ENCODE measurements at regions not wholly inside any gene's neighbourhood (a gene's known extent, or its start where the extent isn't known, plus 50 kb on each side); places are given as distances from the start of the nearest gene placed in this dataset.
"Not testable (repeated sequence)": the region's sequence is repeated elsewhere in the genome, so short reads cannot be mapped to it uniquely, and the experiment has no call there.

DNA sequence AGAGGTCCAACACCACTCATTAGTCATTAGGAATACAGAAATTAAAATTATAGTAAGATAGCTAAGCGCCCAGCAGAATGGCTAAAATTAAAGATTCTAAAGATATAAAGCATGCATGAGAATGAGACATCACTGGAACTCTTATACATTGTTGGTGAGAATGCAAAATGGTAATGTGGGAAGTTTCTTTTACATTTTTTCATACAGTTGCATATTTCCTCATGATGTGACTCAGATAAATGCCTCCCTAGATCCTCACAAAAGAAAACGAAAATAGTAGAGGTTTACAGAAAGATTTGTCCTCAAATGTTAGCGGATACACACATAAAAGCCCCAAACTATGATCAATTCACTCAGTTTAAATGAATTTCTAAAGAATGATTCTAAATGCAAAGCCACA, 633.7 kb upstream of the GJE1 start:
- no peak for DNase-seq (ENCODE audit: low read depth)

DNA sequence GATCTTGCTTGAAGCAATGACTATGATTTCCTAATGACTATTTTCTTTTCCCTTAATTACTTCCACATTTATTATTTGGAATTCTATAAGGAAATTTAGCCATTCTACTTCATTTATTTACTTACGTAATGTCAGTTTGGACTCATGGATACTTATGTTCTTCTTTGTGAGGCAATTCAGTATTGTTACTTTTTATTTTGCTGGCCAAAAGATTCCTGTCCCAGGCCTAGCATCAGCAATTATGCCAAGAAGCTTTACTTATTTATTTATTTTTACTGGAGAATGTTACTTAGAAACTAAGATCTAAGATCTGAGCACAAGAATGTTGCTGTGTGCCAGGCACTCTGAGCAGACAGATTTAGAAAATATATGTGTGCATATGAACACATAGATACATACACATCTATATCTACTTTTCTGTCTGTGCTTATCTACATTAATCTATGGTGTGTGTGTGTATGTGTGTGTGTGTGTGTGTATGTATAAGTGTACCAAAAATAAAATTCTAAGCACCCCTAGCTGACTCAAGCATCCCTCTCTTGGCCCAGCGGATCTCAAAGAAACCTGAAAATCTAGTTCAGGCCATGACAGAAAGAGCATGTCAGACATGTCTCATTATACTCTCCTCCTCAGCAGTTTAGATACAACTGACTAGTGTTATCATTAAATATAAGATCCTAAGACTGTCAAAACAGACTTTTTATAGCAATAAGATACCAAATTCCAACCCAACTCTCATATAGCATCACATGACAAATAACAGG, 640.0 kb upstream of the GJE1 start:
- DNase-seq (ENCODE audit: low read depth), result no peak

DNA sequence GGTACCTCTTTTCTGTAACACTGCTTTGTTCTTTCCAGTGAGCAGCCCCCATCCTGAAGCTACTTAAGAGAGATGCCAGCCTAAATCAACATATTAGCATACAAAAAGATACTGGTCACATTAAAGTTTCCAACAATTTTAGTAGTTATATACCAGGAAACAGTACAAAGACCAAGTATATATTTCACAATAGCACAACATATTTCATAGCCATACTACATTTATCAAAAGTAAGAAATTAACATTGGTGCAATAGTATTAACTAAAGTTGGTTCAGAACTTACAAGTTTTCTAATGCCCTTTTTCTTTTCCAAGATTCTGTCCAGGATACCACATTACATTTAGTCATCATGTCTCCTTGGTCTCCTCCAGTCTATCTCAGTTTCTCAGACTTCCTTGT, 641.0 kb upstream of the GJE1 start:
- DNase-seq (ENCODE audit: low read depth), result no peak

DNA sequence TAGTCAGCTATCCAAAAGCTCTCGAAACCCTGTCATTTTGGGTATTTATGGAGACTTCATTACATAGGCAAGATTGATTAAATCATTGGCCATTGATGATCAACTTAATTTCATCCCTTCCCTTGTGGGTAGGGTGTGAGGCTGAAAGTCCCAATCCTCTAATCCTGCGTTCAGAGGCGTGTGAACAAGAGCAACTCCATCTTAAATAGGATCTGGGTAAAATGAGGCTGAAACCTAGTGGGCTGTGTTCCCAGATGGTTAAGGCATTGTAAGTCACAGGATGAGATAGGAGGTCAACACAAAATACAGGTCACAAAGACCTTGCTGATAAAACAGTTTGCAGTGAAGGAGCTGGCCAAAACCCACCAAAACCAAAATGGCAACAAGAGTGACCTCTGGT, 641.7 kb upstream of the GJE1 start:
- DNase-seq (ENCODE audit: low read depth), result no peak

DNA sequence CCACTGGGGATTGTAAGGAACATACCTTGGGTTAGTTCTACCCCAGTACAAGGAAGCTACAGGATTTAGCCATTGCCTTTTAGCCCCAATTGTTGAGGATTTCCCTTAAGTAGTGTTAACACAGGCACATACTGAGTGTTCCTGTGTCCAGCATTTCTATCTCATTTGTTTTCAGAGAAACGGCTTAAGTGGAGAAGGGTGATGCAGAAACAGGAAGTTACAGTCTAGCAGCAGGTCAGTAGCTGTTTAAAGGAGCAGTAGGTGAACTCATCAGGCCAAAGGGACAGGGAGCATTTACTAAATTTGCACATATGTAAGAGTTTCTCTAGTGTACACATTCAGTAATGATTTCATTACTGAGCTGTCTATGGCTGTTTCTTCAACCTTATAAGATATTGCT, 644.2 kb upstream of the GJE1 start:
- DNase-seq (ENCODE audit: low read depth), result no peak

DNA sequence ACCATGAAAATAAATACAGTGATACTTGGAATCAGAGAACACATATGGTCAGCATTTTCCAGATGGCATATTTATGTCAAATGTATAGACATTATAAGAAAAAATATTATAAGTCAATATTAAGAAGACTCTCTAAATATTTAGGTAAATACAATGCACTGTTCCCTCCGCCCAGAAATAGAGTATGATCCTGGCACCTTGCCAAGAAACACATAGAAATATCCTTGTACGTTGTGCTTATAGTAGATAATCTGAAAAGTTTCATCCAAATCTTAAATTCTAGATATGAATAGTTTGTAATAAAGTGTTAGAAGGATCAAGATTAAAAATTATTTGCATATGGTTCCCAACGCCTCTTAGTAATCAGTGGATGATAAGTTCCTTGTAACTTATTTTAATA, 645.8 kb upstream of the GJE1 start:
- DNase-seq (ENCODE audit: low read depth), result no peak

DNA sequence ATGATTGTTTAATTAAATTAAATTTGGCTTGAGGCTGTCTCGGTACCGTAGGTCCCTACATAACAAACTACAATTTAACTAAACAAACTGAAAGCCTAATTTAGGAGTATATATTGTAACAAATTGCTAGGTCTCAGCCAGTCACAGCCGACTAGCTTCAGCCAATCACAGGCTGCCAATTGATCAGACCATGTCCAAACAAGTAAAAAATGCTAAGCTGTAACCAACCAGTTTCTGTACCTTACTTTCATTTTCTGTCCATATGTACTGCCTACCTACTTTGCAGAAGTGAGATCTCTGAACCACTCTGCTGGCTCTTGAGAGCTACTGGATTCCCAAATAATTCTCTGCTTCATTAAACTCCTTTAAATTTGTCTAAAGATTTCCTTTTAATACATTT, 648.0 kb upstream of the GJE1 start:
- DNase-seq (ENCODE audit: low read depth), result no peak

DNA sequence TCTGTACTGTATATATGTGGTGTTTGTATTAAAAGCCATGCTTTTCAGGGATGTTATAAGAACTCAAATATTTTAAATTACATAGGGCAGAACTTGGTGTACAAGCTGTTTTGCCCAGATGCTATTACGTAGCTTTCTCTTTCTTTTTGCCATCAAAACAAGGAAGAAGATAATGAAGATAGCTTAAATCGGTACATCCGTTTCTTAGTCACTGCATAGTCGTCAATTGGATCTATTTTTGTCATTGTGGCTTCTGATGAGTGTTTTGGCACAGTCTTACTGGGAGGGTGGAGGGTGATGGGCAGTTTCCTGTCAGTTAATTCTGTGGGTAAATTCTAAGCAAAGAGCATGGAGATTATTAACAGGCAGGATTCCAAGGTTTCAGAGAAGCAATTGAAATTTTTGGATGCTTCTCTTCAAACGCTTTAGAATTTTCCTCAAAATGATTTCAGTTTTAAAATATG, 649.1 kb upstream of the GJE1 start:
- DNase-seq (ENCODE audit: low read depth), result peak; percentile 9

DNA sequence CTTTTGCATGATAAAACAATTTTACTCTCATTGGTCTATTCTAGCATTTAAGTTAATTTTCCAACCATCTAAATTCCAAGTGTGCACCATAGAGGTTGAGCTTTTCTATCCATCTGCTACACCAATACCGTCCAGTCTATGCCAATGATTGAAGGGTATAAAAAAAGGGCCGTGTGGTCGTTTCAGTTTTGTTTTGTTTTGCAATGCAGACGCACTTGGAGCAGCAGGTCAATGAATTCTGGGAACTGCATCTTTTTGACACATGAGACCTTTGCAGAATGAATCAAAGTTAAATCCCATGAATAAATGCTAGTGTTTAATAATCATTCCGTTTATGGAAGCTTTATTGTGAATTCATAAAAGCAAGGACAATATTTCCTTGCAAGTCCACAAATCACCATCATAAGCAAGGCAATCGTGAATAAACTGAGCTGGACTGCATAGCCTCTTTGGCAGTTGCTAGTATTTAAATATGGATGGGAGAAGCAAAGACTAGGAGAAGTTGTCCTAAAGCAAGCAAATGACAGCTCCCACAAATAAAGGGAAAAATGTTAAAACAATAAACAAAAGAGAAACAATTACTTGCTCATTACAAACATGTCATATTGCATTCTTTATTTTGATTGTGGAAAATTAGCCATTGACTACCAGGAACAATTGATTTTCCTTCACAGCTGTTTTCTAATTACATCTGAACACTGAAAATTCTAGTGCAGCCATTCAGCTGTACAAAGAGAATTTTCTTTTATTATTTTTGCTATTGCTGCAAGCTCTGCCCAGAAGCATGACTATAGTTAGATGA, 649.7 kb upstream of the GJE1 start:
- DNase-seq (ENCODE audit: low read depth), result no peak

DNA sequence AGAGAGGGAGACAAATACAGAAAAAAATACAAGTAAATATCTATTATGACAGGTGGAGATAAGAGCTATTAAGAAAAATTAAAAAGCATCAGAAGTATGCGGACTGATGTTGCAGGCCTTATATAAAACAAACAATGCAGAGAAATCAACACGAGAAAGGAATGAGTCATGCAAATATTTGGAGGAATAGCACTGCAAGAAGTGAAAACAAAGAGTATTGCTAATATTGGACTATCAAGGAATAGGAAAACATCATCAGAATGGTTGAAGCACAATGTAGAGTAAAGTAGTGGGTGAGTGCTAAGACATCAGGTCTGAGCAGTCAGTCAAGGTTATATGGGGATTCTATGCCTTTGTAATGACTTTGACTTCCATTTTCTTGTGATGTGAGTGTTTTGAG, 657.5 kb upstream of the GJE1 start:
- no peak for DNase-seq (ENCODE audit: low read depth)

DNA sequence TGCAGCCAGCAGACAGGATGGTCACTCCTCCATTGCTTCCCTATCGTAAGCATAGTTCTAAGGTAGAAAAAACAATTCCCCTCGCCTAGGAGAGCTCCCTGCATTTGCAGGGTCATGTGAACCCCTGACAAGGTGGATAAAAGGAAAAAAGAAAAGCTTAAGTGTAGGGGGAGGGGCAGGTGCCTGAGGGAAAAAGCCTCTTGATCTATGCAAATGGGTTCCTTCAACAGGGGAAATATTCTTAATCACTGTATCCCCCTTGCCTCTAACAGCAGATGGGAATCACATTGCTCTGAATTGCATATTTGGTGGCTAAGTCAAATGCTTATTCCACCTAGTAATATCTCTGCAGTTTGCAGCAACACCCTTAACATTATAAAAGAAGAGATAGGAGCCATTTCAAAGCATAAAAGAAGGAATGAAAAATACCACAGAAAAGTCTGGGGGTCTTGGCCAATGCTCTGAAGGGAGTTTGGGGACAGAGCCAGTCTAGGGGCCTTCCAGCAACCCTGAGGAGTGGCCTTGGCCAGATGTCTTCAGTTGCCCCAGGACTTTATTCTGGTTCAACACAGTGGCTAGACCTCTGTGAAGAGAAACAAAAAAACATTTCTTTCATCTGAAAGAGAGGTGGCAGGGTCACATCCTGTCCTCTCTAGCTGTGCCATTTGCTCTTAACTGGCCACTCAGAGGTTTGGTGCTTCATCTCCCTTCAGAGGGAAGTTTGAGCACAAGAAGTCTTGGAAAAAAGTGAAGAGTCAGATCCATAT, 660.4 kb upstream of the GJE1 start:
- DNase-seq (ENCODE audit: low read depth), result no peak

DNA sequence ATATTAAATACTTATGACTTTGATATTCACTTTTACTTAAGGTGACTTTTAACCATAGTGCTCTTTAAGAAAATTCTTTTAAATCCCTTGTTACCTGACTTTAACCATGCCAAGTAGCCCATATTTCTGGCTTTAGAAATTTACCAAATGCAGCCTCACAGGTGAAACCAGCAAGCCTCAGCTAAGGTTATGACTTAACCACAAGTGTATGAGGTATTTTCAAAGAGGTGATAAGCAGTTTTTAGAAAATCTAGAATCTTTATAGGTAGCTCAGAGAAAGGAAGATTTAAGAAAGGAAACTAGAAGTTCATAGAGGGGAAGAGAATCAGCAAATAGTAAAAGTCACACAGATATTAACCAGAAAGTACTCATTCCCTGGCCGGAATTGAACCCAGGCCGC, 661.9 kb upstream of the GJE1 start:
- no peak for DNase-seq (ENCODE audit: low read depth)

DNA sequence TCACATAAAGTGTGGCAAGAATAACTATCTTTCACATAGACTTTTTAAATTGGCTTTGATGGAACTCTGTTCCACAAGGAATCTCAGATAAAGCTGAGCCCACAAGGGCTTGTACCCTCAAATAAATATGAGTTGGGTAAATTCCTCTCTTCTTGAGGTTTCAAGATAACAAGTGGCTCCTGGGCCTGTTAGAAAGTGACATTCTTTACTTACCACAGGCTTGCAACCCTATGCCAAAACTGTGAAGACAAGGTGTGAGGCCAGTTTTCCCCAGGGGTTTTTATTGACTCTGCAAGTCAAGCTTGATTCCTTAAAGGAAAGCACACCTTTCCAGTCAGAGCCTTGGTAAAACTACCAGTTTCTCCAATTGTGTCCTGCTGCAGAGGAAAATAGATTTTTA, 664.8 kb upstream of the GJE1 start:
- no peak for DNase-seq (ENCODE audit: low read depth)

DNA sequence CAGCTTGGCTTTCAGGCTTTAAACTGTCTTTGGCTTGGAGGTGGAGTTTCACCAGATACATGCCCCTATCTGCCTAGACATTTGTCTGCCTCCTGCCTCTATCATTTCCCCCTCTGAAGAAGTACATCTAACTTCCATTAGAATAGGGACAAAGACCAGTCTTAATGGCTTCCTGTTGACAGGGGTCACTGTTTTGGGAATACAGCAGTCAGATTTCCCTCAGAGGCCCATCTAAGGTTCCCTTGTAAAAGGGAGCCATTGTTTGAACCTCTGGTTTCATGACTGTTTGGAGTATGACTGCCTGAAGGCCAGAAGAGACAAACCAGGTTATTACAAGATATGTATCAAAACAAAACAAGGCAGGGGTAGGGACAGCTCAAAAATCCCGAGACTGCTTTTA, 665.7 kb upstream of the GJE1 start:
- DNase-seq (ENCODE audit: low read depth), result no peak

DNA sequence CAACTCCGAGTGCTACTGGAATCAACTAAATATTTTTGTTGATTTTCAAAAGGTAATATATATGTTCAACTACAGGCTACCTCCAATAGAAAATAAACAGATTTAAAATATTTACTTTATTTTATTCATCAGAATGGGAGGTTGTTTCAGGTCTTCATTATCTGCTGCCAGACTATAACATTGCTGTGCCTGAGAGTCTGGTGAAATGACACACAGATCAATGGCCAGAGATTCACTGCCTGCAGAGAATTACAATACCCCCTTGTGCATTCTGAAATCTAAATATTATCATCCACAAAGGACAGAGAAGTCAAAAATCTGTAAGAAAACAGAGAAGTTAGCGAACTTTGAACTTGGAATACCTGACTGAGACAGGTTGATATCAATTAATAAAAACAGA, 667.8 kb upstream of the GJE1 start:
- DNase-seq (ENCODE audit: low read depth), result no peak

DNA sequence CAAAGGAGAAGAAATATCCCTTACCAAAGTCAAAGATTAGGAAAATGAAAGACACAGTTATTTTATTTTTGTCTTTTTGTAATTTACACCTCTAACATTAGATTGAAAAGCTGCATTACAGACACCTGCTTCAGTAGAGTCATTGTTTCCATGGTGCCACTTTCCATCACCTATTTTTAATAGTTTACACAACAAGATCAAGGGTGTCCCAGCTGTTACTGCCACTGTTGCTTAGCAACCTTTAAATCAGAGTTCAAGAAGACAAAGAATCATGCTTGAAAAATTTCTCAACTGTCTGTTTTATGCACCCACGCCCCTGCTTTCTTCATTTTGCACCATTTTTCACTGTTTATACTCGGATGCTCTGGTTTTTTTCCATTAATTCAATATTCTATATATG, 668.2 kb upstream of the GJE1 start:
- no peak for DNase-seq (ENCODE audit: low read depth)

DNA sequence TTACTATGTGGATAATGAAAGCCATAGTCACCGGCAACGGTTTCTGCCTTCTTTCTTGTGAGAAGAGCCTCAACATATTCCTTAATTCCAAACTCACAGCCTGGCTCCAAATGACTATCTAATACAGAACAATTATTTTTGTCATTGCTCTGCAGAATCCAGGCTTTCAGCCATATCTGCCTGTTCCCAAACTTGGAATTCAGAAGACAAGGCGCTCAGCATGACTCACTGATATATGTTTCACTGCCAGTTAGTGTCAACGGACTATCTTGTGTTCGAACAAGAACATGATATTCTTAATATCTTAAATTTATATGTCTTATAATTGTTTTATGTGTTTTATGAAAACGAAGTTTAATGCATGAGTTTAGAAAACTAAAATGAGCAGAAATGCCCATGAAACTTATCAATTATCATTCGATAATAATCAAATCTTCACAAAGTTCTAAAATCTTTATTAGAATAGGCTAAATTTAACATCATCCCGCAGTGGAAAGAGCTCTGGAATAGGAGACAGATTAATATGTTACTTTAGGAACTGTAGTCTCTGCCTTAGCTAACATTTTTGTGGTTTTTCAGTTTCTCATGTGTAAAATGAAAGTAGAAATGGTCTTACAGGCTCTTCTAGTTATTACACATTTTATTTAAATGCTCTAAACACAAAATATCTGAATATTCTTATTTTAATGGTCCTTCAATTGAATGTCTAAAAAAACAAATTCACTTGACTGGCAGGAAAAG, 669.3 kb upstream of the GJE1 start:
- DNase-seq (ENCODE audit: low read depth), result no peak

DNA sequence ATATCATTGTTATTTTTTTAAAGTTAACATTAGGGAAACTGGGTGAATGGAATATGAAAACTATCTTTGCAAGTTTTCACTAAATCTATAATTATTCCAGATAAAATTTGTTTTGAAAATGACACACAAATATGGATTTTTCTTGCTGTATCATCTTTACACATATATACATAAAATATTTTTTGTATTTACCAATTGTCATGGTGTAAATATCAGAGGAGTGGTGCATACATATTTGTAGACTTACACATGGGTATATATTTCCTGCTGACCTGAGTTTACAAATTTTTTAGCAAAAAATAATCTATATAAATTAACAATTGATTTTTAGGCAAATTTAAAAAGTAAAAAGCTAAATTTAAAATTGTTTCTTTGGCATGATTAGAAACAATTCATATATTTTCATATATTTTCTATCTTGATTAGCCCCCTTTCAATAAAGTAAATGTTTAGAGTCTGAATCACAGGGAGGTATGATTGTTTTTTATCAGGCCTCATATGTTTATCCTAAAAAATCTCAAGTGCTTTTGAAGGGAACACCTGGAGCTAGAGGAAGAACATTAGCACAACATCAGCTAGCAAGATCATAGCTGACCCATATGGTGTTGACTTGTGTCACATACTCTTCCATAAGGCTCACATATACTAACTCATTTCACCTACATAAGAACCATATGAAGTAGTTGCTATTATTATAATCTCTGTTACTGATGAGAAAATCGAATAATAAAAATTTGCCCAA, 671.8 kb upstream of the GJE1 start:
- DNase-seq (ENCODE audit: low read depth), result no peak

DNA sequence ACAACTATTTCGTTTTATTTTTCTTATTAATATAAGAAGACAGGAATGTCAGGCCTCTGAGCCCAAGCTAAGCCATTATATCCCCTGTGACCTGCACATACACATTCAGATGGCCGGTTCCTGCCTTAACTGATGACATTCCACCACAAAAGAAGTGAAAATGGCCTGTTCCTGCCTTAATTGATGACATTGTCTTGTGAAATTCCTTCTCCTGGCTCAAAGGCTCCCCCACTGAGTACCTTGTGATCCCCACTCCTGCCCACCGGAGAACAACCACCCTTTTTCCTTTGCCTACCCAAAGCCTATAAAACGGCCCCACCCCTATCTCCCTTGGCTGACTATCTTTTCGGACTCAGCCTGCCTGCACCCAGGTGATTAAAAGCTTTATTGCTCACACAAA, 672.5 kb upstream of the GJE1 start:
- DNase-seq (ENCODE audit: low read depth), result not testable (repeated sequence)

DNA sequence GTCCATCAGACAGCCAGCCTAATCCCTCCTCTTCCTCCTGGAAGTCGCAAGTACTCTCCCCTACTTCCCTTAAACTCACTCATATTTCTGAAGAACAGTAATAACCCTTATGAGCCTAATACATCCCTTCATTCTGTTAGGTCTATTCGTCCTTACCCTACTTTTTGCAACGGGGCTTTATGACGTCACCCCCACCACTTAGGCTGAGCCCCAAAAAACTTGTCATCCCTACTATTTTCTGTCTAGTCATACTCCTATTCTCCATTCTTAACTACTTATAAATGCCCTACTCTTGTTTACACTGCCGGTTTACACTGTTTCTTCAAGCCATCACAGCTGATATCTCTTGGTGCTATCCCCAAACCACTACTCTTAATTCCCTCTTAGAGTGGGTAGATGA, 674.7 kb upstream of the GJE1 start:
- not testable (repeated sequence) for DNase-seq (ENCODE audit: low read depth)

DNA sequence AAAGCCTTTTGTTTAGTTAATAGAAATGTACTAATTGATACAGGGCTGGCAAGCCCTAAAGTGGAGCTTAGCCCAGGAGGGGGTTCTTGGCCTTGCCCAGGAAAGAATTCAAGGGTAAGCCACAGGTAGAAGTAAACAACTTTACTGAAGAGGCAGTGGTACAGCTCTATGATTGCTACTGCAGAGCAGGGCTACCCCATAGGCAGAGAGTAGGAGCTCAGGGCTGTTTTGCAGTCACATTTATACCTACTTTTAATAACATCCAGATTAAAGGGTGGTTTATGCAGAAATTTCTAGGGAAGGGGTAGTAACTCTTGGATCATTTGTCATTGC, 680.4 kb upstream of the GJE1 start:
- DNase-seq (ENCODE audit: low read depth), result no peak
